Head of caudate nucleus (tissue), 42 donors: ENCODE measurements at regions not wholly inside any gene's neighbourhood (a gene's known extent, or its start where the extent isn't known, plus 50 kb on each side); places are given as distances from the start of the nearest gene placed in this dataset.
A peak's percentile ranks its signal among the peaks of the same experiment; 100 is the strongest.

Experiments
- DNase-seq, 42 donors: peaks; one replicate each; pipeline versions ENCODE4 v3.0.0 to v3.0.0-alpha.2; 2020 to 2021; ENCODE audit warnings: mixed read lengths in 7 of 42
- intact Hi-C: fragments of 100-400 bp; cut with DNase I; formaldehyde crosslinking; loops from one replicate; pipeline ENCODE4 v1.15.0; 2022

GRCh38 chr11:109822436-109823102 lies 270.6 kb upstream of the ZC3H12C start:
- intact Hi-C loops, result no loop called here
- no peak for DNase-seq

- DNase-seq, result no peak
- intact Hi-C loops, result no loop called here
These were observed 264.8 kb upstream of the ZC3H12C start for GRCh38 chr11:109828387-109828786.

- no peak for DNase-seq
- intact Hi-C loops, result no loop called here
These were observed 255.2 kb upstream of the ZC3H12C start for GRCh38 chr11:109838026-109838425.

GRCh38 chr11:109845437-109845836 lies 247.8 kb upstream of the ZC3H12C start:
- intact Hi-C loops, result no loop called here
- no peak for DNase-seq

GRCh38 chr11:109847621-109848020 lies 245.6 kb upstream of the ZC3H12C start:
- no peak for DNase-seq
- intact Hi-C loops, result no loop called here

- intact Hi-C loops, result no loop called here
- DNase-seq, result no peak
These were observed 244.1 kb upstream of the ZC3H12C start for GRCh38 chr11:109849051-109849450.

GRCh38 chr11:109849946-109850345 lies 243.2 kb upstream of the ZC3H12C start:
- intact Hi-C loops, result no loop called here
- DNase-seq, result no peak

GRCh38 chr11:109851780-109852390 lies 241.3 kb upstream of the ZC3H12C start:
- intact Hi-C loops, result no loop called here
- DNase-seq, result no peak

GRCh38 chr11:109853156-109853776 lies 239.9 kb upstream of the ZC3H12C start:
- intact Hi-C loops, result no loop called here
- DNase-seq, result peak in 1 of 42 donors; percentile 7

GRCh38 chr11:109854731-109855130 lies 238.5 kb upstream of the ZC3H12C start:
- intact Hi-C loops, result no loop called here
- DNase-seq, result no peak

- intact Hi-C loops, result no loop called here
- peak in 2 of 42 donors; percentile 6 to 16 for DNase-seq
These were observed 236.3 kb upstream of the ZC3H12C start for GRCh38 chr11:109856928-109857327.

- intact Hi-C loops, result no loop called here
- no peak for DNase-seq
These were observed 235.6 kb upstream of the ZC3H12C start for GRCh38 chr11:109857637-109858036.

- no peak for DNase-seq
- intact Hi-C loops, result no loop called here
These were observed 235.0 kb upstream of the ZC3H12C start for GRCh38 chr11:109858152-109858551.

- intact Hi-C loops, result no loop called here
- DNase-seq, result no peak
These were observed 234.0 kb upstream of the ZC3H12C start for GRCh38 chr11:109859045-109859724.

GRCh38 chr11:109862835-109863234 lies 230.4 kb upstream of the ZC3H12C start:
- DNase-seq, result no peak
- intact Hi-C loops, result no loop called here

GRCh38 chr11:109864151-109864661 lies 229.0 kb upstream of the ZC3H12C start:
- intact Hi-C loops, result no loop called here
- DNase-seq, result no peak

GRCh38 chr11:109864834-109865547 lies 228.2 kb upstream of the ZC3H12C start:
- DNase-seq, result no peak
- intact Hi-C loops, result no loop called here

GRCh38 chr11:109865548-109866186 lies 227.5 kb upstream of the ZC3H12C start:
- intact Hi-C loops, result no loop called here
- peak; percentile 11 to 87 (median 56) for DNase-seq

GRCh38 chr11:109867784-109868183 lies 225.4 kb upstream of the ZC3H12C start:
- no peak for DNase-seq
- intact Hi-C loops, result no loop called here
